ENCODE measurements at regions not wholly inside any gene's neighbourhood (a gene's known extent, or its start where the extent isn't known, plus 50 kb on each side); places are given as distances from the start of the nearest gene placed in this dataset.
"Not testable (repeated sequence)": the region's sequence is repeated elsewhere in the genome, so short reads cannot be mapped to it uniquely, and the experiment has no call there.

GRCh38 chr10:31664803-31665202 lies 263.8 kb downstream of the ARHGAP12 start:
- H3K27me3 Mint-ChIP-seq (ENCODE audit: low read depth in 2 of 2): peaks cover 0 to 8% of the 10 kb centered on the region in 2 donors
- H3K4me1 Mint-ChIP-seq: no peaks in the 10 kb centered on the region
- intact Hi-C loops (cut with micrococcal nuclease): no loop called here
- 92% methylated on average over 5 of the region's 5 CpGs for WGBS (ENCODE audit: insufficient coverage)
- no peak overlapping the region for H3K27ac Mint-ChIP-seq
- Histone ChIP-seq H3K4me3 (ENCODE audit: low read length) (no peak overlapping the region), H3K27me3 (ENCODE audit: control insufficient read depth, insufficient read depth, low read length) (no peaks in the 10 kb centered on the region), H3K4me1 (ENCODE audit: control insufficient read depth, insufficient read depth, low read length) (no peaks in the 10 kb centered on the region), H3K9me3 (ENCODE audit: control insufficient read depth, insufficient read depth, low read length) (no peaks in the 10 kb centered on the region), H3K27ac (ENCODE audit: low read length) (no peak overlapping the region), H3K36me3 (ENCODE audit: control insufficient read depth, insufficient read depth, low read length) (no peaks in the 10 kb centered on the region)
- no peak for TF ChIP-seq CTCF (IDR thresholded peaks at IDR 0.05)
- H3K4me3 Mint-ChIP-seq: no peak overlapping the region
- ATAC-seq (no peak), DNase-seq (no peak)
- H3K9me3 Mint-ChIP-seq: no peaks in the 10 kb centered on the region
- no peaks in the 10 kb centered on the region for H3K36me3 Mint-ChIP-seq

- H3K36me3 ChIP-seq (ENCODE audit: control insufficient read depth, insufficient read depth, low read length); H3K36me3 Mint-ChIP-seq; H3K4me1 Mint-ChIP-seq; H3K27ac Mint-ChIP-seq; H3K4me3 Mint-ChIP-seq; H3K27me3 ChIP-seq (ENCODE audit: control insufficient read depth, insufficient read depth, low read length); H3K27ac ChIP-seq (ENCODE audit: low read length); H3K4me1 ChIP-seq (ENCODE audit: control insufficient read depth, insufficient read depth, low read length); DNase-seq; ATAC-seq; H3K4me3 ChIP-seq (ENCODE audit: low read length); intact Hi-C loops (cut with micrococcal nuclease); H3K9me3 Mint-ChIP-seq; H3K9me3 ChIP-seq (ENCODE audit: control insufficient read depth, insufficient read depth, low read length); H3K27me3 Mint-ChIP-seq (ENCODE audit: low read depth in 2 of 2): not testable (repeated sequence)
- WGBS (ENCODE audit: insufficient coverage): 92% methylated on average over 9 of the region's 9 CpGs
Measured at GRCh38 chr10:31664071-31664470, 264.6 kb downstream of the ARHGAP12 start.

- Histone ChIP-seq H3K4me1 (ENCODE audit: control insufficient read depth, insufficient read depth, low read length) (no peaks in the 10 kb centered on the region), H3K4me3 (ENCODE audit: low read length) (no peak overlapping the region), H3K27me3 (ENCODE audit: control insufficient read depth, insufficient read depth, low read length) (no peaks in the 10 kb centered on the region), H3K9me3 (ENCODE audit: control insufficient read depth, insufficient read depth, low read length) (no peaks in the 10 kb centered on the region), H3K27ac (ENCODE audit: low read length) (no peak overlapping the region), H3K36me3 (ENCODE audit: control insufficient read depth, insufficient read depth, low read length) (no peaks in the 10 kb centered on the region)
- Mint-ChIP-seq H3K36me3 (no peaks in the 10 kb centered on the region), H3K4me1 (no peaks in the 10 kb centered on the region), H3K4me3 (no peak overlapping the region), H3K9me3 (no peaks in the 10 kb centered on the region), H3K27ac (no peak overlapping the region), H3K27me3 (ENCODE audit: low read depth in 2 of 2) (peaks cover 0 to 7% of the 10 kb centered on the region in 2 donors)
- TF ChIP-seq CTCF (IDR thresholded peaks at IDR 0.05): no peak
- intact Hi-C loops (cut with micrococcal nuclease): no loop called here
- DNase-seq (no peak), ATAC-seq (no peak)
- WGBS (ENCODE audit: insufficient coverage): 81% methylated on average over 7 of the region's 7 CpGs
Measured at GRCh38 chr10:31660300-31660699, 268.3 kb downstream of the ARHGAP12 start.

- Histone ChIP-seq H3K36me3 (ENCODE audit: control insufficient read depth, insufficient read depth, low read length) (no peaks in the 10 kb centered on the region), H3K27me3 (ENCODE audit: control insufficient read depth, insufficient read depth, low read length) (no peaks in the 10 kb centered on the region), H3K4me3 (ENCODE audit: low read length) (no peak overlapping the region), H3K27ac (ENCODE audit: low read length) (no peak overlapping the region), H3K4me1 (ENCODE audit: control insufficient read depth, insufficient read depth, low read length) (no peaks in the 10 kb centered on the region), H3K9me3 (ENCODE audit: control insufficient read depth, insufficient read depth, low read length) (no peaks in the 10 kb centered on the region)
- WGBS (ENCODE audit: insufficient coverage): 97% methylated on average over 4 of the region's 4 CpGs
- no peaks in the 10 kb centered on the region for H3K9me3 Mint-ChIP-seq
- H3K4me1 Mint-ChIP-seq: no peaks in the 10 kb centered on the region
- H3K36me3 Mint-ChIP-seq: no peaks in the 10 kb centered on the region
- no peak for ATAC-seq
- DNase-seq: no peak
- peaks cover 0 to 7% of the 10 kb centered on the region in 2 donors for H3K27me3 Mint-ChIP-seq (ENCODE audit: low read depth in 2 of 2)
- H3K27ac Mint-ChIP-seq: no peak overlapping the region
- H3K4me3 Mint-ChIP-seq: no peak overlapping the region
- intact Hi-C loops (cut with micrococcal nuclease): no loop called here
- no peak for TF ChIP-seq CTCF (IDR thresholded peaks at IDR 0.05)
Measured at GRCh38 chr10:31659665-31660064, 269.0 kb downstream of the ARHGAP12 start.
